K562 (cell line): ENCODE measurements at regions not wholly inside any gene's neighbourhood (a gene's known extent, or its start where the extent isn't known, plus 50 kb on each side); places are given as distances from the start of the nearest gene placed in this dataset.
"Not testable (repeated sequence)": the region's sequence is repeated elsewhere in the genome, so short reads cannot be mapped to it uniquely, and the experiment has no call there.

Source experiments
- POLR2A ChIP-seq: fragments of 450-650 bp; conservative IDR thresholded peaks from 2 replicates; pipeline ENCODE4 v1.6.1; 2016
- RBM15 ChIP-seq: fragments of 200-400 bp; formaldehyde crosslinking; IDR thresholded peaks from 2 replicates; pipeline ENCODE4 v1.6.1; 2018; ENCODE audit warnings: mild to moderate bottlenecking, low read length, moderate library complexity; ENCODE audit not compliant: insufficient read depth
- TF ChIP-seq, protein P1 (sequence below): fragments of 250-450 bp; sonication (Bioruptor Pico); IDR thresholded peaks from 2 replicates; pipeline ENCODE4 v1.5.1; 2021; ENCODE audit warnings: mild to moderate bottlenecking
- TF ChIP-seq, protein P2 (sequence below), 3 experiments: IDR thresholded peaks in 2 of 3; conservative IDR thresholded peaks in 1 of 3; 2 replicates each; pipeline ENCODE4 v1.5.1; 2011 to 2012; ENCODE audit warnings: low read length in 3 of 3, mild to moderate bottlenecking in 3 of 3, control low read depth in 2 of 3, improper control_type of control experiment in 1 of 3, inconsistent platforms in 1 of 3, low read depth in 1 of 3, mixed read lengths in 1 of 3, moderate library complexity in 1 of 3; ENCODE audit not compliant: insufficient read depth in 2 of 3
- TF ChIP-seq, protein P3 (sequence below): sonication (generic); formaldehyde crosslinking; IDR thresholded peaks from 2 replicates; pipeline ENCODE4 v1.8.0; 2023; ENCODE audit warnings: missing genetic modification reagents, mild to moderate bottlenecking, borderline replicate concordance

DNA sequence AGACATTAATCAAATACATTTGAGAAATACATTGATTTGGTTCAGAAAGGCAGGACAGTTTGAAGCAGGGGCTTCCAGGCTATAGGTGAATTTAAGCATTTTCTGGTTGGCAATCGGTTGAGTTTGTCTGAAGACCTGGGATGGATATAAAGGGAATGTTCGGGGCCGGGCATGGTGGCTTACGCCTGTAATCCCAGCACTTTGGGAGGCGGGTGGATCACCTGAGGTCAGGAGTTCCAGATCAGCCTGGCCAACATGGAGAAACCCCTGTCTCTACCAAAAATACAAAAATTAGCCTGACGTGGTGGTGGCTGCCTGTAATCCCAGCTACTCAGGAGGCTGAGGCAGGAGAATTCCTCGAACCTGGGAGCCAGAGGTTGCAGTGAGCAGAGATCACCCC is 166.5 kb upstream of the ATP10A start:
- not testable (repeated sequence) for TF ChIP-seq RBM15, POLR2A
- TF ChIP-seq, protein P1, sequence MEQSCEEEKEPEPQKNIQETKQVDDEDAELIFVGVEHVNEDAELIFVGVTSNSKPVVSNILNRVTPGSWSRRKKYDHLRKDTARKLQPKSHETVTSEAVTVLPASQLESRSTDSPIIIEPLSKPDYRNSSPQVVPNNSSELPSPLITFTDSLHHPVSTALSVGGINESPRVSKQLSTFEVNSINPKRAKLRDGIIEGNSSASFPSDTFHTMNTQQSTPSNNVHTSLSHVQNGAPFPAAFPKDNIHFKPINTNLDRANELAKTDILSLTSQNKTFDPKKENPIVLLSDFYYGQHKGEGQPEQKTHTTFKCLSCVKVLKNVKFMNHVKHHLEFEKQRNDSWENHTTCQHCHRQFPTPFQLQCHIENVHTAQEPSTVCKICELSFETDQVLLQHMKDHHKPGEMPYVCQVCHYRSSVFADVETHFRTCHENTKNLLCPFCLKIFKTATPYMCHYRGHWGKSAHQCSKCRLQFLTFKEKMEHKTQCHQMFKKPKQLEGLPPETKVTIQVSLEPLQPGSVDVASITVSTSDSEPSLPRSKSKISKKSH (CRISPR knock-in tag), result not testable (repeated sequence)
- TF ChIP-seq, protein P2, sequence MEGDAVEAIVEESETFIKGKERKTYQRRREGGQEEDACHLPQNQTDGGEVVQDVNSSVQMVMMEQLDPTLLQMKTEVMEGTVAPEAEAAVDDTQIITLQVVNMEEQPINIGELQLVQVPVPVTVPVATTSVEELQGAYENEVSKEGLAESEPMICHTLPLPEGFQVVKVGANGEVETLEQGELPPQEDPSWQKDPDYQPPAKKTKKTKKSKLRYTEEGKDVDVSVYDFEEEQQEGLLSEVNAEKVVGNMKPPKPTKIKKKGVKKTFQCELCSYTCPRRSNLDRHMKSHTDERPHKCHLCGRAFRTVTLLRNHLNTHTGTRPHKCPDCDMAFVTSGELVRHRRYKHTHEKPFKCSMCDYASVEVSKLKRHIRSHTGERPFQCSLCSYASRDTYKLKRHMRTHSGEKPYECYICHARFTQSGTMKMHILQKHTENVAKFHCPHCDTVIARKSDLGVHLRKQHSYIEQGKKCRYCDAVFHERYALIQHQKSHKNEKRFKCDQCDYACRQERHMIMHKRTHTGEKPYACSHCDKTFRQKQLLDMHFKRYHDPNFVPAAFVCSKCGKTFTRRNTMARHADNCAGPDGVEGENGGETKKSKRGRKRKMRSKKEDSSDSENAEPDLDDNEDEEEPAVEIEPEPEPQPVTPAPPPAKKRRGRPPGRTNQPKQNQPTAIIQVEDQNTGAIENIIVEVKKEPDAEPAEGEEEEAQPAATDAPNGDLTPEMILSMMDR (IDR thresholded peaks at IDR 0.05 in 2 of 3, conservative IDR thresholded peaks at IDR 0.05 in 1 of 3; ENCODE audit: insufficient read depth in 2 of 3, low read depth in 1 of 3, low read length in 3 of 3), result not testable (repeated sequence)
- TF ChIP-seq, protein P3, sequence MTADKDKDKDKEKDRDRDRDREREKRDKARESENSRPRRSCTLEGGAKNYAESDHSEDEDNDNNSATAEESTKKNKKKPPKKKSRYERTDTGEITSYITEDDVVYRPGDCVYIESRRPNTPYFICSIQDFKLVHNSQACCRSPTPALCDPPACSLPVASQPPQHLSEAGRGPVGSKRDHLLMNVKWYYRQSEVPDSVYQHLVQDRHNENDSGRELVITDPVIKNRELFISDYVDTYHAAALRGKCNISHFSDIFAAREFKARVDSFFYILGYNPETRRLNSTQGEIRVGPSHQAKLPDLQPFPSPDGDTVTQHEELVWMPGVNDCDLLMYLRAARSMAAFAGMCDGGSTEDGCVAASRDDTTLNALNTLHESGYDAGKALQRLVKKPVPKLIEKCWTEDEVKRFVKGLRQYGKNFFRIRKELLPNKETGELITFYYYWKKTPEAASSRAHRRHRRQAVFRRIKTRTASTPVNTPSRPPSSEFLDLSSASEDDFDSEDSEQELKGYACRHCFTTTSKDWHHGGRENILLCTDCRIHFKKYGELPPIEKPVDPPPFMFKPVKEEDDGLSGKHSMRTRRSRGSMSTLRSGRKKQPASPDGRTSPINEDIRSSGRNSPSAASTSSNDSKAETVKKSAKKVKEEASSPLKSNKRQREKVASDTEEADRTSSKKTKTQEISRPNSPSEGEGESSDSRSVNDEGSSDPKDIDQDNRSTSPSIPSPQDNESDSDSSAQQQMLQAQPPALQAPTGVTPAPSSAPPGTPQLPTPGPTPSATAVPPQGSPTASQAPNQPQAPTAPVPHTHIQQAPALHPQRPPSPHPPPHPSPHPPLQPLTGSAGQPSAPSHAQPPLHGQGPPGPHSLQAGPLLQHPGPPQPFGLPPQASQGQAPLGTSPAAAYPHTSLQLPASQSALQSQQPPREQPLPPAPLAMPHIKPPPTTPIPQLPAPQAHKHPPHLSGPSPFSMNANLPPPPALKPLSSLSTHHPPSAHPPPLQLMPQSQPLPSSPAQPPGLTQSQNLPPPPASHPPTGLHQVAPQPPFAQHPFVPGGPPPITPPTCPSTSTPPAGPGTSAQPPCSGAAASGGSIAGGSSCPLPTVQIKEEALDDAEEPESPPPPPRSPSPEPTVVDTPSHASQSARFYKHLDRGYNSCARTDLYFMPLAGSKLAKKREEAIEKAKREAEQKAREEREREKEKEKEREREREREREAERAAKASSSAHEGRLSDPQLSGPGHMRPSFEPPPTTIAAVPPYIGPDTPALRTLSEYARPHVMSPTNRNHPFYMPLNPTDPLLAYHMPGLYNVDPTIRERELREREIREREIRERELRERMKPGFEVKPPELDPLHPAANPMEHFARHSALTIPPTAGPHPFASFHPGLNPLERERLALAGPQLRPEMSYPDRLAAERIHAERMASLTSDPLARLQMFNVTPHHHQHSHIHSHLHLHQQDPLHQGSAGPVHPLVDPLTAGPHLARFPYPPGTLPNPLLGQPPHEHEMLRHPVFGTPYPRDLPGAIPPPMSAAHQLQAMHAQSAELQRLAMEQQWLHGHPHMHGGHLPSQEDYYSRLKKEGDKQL (CRISPR knock-in tag), result not testable (repeated sequence)
